ENCODE measurements at regions not wholly inside any gene's neighbourhood (a gene's known extent, or its start where the extent isn't known, plus 50 kb on each side); places are given as distances from the start of the nearest gene placed in this dataset.

GRCh38 chr4:111941957-111942356 is 203.3 kb upstream of the FAM241A start:
- Histone ChIP-seq H2AFZ (replicated peaks; ENCODE audit: low read length, poor library complexity) (no peak overlapping the region), H4K8ac (ENCODE audit: low read depth in 2 of 2, low read length in 2 of 2) (no peak overlapping the region), H3K18ac (ENCODE audit: low read depth, low read length) (no peak overlapping the region), H2BK120ac (ENCODE audit: low read depth, low read length) (no peak overlapping the region), H4K91ac (ENCODE audit: insufficient read depth, low read depth, low read length) (no peak overlapping the region), H2AK9ac (replicated peaks; ENCODE audit: low read depth, low read length, poor library complexity) (no peak overlapping the region), H3K23ac (ENCODE audit: low read depth, low read length) (no peak overlapping the region), H3K9me1 (ENCODE audit: insufficient read depth, low read length) (no peaks in the 10 kb centered on the region), H3K4me2 (ENCODE audit: low read depth, low read length) (no peak overlapping the region), H3K4me3 (ENCODE audit: insufficient read depth, low read depth, low read length) (no peak overlapping the region), H2BK5ac (ENCODE audit: low read depth, low read length, poor library complexity, severe bottlenecking) (no peak overlapping the region), H3K27ac (ENCODE audit: insufficient read depth, low read length) (no peak overlapping the region), H3K79me1 (ENCODE audit: low read depth in 1 of 2, low read length in 2 of 2) (no peaks in the 10 kb centered on the region), H3K9ac (ENCODE audit: low read depth, low read length) (no peak overlapping the region), H3K56ac (ENCODE audit: extremely low read depth, insufficient read depth, low read length) (no peak overlapping the region), H3K4ac (ENCODE audit: low read depth, low read length) (no peak overlapping the region), H3K4me1 (ENCODE audit: control insufficient read depth, insufficient read depth, low read length) (no peaks in the 10 kb centered on the region), H4K20me1 (ENCODE audit: insufficient read depth, low read length) (no peaks in the 10 kb centered on the region), H3K27me3 (ENCODE audit: control insufficient read depth, insufficient read depth, low read length) (no peaks in the 10 kb centered on the region), H4K5ac (ENCODE audit: low read depth, low read length) (no peak overlapping the region), H2BK15ac (ENCODE audit: low read depth, low read length) (no peak overlapping the region), H3K14ac (replicated peaks; ENCODE audit: low read depth, low read length) (no peak overlapping the region), H3K9me3 (ENCODE audit: control insufficient read depth, insufficient read depth, low read length) (no peaks in the 10 kb centered on the region), H2AK5ac (ENCODE audit: low read depth, low read length) (no peak overlapping the region), H2BK20ac (ENCODE audit: low read depth, low read length) (no peak overlapping the region), H3K36me3 (ENCODE audit: control insufficient read depth, insufficient read depth, low read length) (no peaks in the 10 kb centered on the region)
- CTCF ChIA-PET, result no interaction called here
- intact Hi-C loops (cut with micrococcal nuclease), result no loop called here
- DNase-seq (no peak), ATAC-seq (ENCODE audit: low read depth) (no peak)
- no TSS peak for BruUV-seq (replicated peaks)
- in situ Hi-C loops (cut with MboI; ENCODE audit: low sequenced_read_pairs), result no loop called here
- TF ChIP-seq FOS (IDR thresholded peaks at IDR 0.05; ENCODE audit: low read depth, low read length) (no peak), CTCF (conservative IDR thresholded peaks at IDR 0.05; ENCODE audit: low read depth, low read length) (no peak), RAD21 (IDR thresholded peaks at IDR 0.05; ENCODE audit: low read length) (no peak), MAZ (IDR thresholded peaks at IDR 0.05; ENCODE audit: borderline replicate concordance, low read depth, low read length) (no peak)
- POLR2A ChIA-PET (ENCODE audit: unreplicated experiment), result no interaction called here
- dilution Hi-C loops (cut with HindIII; ENCODE audit: low sequenced_read_pairs, unreplicated experiment), result no loop called here
- WGBS, 2 experiments (ENCODE audit: extremely low coverage in 2 of 2, insufficient read length in 1 of 2), result no CpG with 5 or more reads among the region's 1 CpG

Measured in IMR-90 (cell line).